NCI-H1092 treated with DMSO at 0.1 percent for 48 hours (cell line): ENCODE measurements at regions not wholly inside any gene's neighbourhood (a gene's known extent, or its start where the extent isn't known, plus 50 kb on each side); places are given as distances from the start of the nearest gene placed in this dataset.
"Not testable (repeated sequence)": the region's sequence is repeated elsewhere in the genome, so short reads cannot be mapped to it uniquely, and the experiment has no call there.

Experiments
- DNase-seq: peaks from one replicate; lab custom pipeline; 2025; lab: John Stamatoyannopoulos, UW

DNA sequence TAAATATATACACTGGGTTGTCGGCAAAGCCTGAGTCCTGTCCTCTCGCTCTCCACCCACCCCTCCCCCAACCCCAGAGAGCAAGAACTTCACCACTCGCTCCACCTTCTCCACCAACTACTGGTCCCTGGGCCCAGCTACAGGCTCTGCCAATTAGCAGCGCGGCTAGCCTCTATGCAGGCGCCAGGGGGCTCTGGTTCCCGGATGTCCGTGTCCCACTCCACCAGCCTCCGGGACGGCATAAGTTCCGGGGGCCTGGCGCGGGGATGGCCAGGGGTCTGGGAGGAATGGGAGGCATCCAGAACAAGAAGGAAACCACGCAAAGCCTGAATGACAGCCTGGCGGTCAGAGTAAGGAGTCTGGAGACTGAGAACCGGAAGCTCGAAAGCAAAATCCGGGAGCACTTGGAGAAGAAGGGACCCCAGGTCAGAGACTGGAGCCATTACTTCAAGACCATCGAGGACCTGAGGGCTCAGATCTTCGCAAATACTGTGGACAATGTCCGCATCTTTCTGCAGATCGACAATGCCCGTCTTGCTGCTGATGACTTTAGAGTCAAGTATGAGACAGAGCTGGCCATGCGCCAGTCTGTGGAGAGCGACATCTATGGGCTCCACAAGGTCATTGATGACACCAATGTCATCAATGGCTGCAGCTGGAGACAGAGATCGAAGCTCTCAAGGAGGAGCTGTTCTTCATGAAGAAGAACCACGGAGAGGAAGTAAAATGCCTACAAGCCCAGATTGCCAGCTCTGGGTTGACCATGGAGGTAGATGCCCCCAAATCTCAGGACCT is 224.3 kb upstream of the ID4 start:
- DNase-seq: not testable (repeated sequence)

DNA sequence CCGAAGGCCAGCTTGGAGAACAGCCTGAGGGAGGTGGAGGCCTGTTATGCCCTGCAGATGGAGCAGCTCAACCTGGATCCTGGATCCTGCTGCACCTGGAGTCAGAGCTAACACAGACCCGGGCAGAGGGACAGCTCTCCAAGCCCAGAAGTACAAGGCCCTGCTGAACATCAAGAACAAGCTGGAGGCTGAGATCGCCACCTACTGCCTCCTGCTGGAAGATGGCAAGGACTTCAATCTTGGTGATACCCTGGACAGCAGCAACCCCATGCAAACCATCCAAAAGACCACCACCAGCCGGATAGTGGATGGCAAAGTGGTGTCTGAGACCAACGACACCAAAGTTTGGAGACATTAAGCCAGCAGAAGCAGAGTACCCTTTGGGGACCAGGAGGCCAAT is 223.5 kb upstream of the ID4 start:
- DNase-seq: no peak

DNA sequence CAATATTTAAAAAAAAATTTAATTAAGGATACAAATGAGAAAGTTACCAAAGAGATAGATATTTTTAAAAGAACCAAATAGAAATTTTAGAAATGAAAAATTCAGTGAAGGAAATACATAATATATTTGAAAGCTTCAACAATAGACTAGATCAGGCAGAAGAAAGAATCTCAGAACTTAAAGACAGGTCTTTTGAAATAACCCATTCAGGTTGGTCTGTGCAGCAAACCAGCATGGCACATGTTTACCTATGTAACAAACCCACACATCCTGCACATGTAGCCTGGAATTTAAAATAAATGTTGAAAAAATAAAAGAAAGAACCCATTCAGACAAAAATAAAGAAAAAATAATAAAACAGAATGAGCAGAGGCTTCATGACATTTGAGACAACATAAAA is 221.1 kb upstream of the ID4 start:
- DNase-seq: no peak

DNA sequence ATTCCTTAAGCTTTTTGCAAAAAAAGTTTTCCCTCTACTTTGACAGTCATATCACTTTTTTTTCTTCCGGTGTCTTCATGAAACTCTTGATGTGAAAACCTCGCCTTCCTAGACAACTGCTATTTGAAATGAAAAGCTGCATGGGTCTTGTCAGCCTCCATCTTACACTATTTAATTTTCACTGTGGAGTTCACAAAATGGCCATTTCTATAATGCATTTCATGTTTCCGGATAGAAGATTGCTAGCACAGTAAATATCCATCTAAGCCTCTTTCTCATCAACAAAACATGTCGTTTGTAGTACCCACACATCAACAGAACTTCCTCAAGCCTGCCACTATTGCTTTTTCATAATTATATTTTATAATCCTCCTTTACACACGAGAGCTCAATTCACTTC is 204.9 kb upstream of the ID4 start:
- peak; percentile 86 for DNase-seq

DNA sequence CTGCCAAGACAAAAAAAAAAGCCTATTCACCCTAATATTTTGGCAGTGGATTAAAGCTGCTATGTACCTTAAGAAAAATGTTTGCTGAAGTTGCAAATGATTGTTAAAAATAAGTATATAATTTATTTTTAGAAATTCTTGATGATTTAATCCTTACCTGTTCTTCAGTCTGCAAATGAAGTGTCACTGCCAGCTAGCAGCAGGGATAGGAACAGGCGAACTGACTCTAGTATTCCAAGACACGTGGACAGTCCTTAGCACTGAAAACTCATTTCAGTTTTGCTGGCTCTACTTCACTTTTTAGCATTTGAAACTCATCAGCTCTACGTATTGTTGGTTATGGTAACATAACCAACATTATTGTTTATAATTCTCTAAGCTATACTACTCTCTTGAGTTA is 204.4 kb upstream of the ID4 start:
- DNase-seq: peak; percentile 71

DNA sequence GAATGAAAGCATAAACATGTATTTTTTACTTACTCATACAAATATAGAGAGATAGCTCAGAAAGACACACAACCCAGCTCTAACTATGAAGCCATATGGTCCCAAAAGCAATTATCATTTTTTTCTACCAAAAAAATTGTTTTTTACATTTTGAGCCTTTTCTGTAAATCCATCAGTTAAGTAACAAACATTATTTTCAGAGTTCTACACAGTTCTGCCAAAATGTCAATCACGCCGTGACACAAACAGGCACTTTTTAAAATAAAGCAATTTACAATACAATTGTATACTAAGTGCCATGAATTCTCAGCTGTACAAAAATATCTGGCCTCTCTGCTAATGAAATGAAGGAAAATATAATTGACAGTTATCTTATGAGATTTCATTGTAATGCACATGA is 201.4 kb upstream of the ID4 start:
- DNase-seq: no peak

DNA sequence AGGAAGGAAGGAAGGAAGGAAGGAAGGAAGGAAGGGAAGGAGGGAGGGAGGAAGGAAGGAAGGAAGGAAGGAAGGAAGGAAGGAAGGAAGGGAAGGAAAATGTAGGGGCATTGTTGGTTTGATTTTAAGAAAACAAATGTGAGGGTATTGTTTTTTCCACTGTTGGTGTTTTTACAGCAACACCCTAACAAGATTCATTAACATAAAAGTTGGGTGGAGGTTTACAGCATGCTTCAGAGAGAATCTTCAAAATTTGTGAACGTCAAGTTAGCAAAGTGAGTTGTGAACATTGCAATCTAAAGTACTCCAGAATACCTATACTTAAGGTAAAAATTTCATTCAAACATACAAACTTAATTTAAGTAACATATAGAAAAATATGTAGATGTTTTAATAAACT is 200.2 kb upstream of the ID4 start:
- no peak for DNase-seq

DNA sequence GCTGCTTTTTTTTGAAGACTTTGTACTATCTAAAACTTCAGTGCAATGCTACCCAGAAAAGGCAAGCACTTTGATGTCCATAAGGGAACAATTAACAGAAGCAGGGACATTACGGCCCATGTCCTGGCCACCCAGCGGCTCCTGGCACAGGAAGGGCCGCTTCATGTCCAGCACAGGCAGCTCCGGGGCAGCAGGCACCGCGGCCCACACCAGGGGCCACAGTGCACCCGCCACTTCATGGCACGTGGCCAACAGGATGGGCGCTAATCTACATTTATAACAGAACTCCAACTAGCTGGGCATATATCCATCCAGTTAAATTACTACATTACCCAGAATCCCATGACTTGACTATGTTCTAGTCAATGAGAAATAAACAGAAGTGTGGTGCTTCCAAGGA is 198.2 kb upstream of the ID4 start:
- DNase-seq: no peak

DNA sequence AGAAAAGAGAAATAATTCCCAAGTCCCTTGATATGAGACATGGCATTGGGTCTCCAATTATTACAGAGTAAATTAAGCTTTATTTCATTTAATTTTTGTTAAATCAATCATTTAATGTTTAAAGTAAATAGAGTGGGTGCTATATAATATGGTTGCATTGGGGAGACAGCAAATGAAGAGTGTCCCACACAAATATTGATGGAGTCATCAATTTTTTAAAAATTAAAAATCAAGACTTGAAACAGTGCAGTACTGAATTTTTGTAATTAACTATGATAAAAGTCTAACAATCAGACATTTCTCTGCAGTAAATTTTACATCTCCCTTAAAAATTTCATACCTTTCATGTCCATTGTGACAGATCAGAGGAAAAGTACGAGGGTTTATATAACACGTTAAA is 193.9 kb upstream of the ID4 start:
- no peak for DNase-seq

DNA sequence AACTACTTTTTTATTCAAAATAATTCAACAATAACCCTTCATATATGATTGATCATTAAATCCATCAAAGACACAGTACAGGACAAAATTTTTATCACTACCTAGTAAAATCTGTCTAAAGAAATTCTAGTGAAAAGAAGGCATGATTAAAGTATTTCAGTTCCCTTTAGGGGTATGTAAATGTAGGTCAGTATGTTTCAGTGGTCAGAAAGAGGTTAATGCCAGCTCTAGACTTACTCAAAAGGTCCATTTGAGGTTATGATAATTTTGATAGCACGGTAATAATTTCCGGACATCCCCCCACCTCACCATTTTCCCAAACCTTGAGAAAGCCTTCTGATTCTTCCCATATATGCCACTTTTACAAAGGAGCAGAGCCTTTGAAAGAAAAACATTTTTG is 193.5 kb upstream of the ID4 start:
- DNase-seq: no peak

DNA sequence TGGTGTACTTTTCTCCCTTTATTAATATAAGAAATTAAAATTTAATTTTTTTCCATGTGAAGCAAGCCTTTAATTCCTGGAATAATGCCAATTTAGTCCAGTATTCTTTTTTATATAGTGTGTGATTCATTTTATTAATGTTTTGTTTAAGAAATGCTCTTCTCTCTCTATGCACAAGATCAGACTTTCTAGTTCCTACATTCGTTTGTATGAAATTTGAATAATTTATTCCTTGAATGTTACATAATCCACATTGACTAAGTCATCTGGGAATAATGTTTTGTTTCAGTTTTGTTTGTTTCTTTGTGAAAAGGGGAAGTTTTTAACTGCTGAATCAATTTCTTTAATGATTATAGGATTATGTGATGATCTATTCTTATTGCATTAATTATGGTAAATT is 181.4 kb upstream of the ID4 start:
- no peak for DNase-seq

DNA sequence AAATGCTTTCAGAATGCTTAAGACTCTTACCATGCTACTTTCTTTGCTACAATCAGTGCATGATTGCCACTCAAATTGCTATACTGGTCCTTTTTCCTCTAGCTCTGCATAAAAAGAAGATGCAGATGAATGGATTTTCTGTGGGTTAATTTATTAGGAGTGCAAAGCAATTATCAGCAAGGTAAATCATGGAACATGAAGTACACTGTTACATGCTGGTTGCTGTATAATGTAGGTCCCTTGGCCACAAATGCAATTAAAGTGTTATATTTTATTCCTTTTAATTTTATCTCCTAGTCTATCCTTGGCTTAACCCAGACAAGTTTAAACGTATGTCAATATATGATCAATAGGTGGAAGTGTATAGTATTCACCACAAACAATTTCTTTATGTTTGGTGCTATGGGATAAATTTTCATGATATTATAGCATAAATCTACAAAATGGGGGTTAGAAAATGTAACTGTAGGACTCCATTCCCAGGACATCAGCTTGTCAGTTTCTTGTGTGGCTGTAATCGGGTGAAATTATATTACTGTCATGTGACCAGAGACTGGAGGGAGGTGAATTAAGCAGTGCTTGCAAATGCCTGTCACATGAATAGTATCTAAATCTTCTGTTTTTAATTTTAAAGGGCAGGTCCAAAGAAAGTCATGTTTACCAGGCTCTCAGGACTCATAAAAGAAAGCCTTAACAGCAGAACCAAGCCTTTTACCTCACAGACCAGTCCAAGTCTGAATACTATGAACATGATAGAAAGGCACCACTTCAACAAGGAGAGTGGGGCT is 176.9 kb upstream of the ID4 start:
- DNase-seq: no peak

DNA sequence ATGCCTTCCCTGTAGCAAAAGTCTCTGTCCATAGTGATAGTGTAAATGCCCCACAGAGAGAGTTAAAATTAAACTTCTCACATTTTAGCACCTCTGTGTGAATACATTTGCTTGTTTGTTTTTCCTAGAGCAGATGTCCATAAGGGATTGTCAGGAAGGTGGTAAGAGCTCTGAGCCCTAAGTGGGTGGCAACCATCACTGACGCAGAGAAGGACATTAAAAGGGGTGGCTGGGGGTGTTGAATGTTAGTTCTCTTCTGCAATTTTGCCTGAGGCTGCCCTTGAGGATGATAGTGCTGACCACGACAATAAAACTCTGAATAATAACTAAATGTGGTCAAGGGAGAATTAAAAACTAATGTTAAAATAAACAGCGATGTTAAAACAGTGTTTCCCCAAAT is 174.3 kb upstream of the ID4 start:
- DNase-seq: no peak

DNA sequence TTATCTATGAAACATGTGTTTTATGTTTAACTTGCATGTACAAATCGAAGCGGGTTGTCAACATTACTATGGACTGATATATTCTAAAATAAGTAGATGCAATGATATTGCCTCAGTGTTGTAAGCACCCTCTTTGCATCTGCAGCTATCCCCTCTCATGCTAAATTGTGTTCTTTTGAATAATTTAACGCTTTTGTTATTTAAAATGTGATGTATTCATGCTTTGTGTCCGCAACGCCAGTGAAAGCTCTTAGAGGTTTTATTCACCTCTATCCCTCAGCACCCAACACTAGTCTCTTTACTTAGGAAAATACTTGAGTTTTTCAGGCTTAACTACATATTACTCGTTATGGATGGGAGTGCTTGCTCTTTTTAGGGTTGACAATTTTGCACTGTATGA is 173.7 kb upstream of the ID4 start:
- DNase-seq: no peak

DNA sequence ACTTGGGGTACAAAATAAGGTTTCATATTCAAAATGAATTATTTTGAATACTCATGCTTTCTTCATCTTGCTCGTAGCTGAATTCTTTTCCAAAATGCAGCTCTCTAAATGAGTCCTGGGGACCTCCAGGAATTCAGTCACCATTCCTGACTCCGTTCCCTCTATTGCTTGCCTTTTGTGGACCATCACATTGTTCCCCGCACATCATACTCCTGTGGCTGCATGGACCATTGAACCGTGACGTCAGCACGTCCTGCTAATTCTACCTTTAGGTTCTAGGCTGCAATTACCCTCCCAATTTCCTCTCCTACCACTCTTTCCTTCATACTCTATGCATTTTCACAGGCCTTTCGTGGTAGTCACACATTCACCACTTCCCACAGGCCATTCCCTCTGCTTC is 173.1 kb upstream of the ID4 start:
- DNase-seq: no peak

DNA sequence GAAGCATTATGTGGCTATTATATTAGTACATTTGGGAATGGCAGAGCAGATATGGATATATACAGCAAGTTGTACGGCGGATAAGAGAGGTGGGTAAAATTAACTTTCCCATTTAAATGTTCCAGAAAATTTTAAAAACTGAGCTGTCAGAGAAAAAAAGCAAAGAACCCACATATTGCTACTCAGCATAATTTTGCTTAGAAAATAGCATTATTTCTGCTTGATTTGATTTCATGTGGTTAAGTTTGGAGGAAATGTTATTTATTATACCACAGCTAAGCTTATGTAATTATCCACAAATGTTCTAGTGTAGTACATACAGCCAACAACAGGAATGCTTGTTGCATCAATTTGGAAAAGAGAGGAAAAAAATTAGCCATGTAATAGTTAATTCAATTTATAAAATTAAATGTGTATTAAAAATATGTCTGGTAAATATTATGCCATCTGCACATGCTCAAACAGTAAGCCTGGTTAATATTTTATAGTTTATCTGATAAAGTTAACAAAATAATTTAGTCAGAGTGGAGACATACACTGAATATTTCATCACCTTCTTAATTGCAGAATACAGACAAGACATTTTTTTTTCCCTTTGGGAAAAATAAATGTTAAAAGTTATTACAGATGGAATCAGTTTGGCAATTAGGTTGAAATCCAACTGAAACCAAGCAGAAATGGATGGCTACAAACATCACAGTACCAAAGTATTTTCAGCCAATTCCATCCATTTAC is 172.1 kb upstream of the ID4 start:
- no peak for DNase-seq

DNA sequence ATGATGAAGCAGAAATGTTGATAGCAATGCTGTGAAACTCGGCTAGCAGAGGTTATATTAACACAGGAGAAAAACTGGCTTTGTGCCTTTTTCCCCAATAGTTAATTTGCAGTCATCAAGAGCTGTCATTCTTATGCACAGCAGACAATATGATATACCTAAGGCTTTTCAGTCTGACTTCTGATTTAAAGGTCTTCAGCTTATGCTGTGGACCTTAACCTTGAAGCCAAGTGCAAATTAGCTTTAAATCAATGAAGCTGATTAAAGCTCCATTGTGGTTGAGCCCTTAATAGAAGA is 171.6 kb upstream of the ID4 start:
- no peak for DNase-seq

DNA sequence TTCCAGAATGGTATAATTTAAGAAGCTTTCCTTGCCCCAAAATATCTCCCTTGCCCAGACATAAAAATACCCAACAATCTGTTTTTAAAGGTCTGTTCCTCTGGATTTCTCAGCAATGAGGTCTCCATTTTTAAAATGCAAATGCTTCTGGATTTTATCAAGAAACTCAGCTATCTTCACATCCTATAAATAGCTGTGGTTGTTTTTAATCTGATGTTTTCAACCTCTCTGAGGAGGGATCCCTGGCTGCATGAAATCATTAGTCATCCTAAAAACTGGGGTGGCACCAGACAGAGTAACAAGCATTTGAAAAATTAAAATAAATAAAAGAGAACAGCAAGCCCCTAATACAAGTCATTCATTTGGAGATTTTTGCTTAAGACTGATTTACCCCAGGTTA is 168.5 kb upstream of the ID4 start:
- DNase-seq: no peak

DNA sequence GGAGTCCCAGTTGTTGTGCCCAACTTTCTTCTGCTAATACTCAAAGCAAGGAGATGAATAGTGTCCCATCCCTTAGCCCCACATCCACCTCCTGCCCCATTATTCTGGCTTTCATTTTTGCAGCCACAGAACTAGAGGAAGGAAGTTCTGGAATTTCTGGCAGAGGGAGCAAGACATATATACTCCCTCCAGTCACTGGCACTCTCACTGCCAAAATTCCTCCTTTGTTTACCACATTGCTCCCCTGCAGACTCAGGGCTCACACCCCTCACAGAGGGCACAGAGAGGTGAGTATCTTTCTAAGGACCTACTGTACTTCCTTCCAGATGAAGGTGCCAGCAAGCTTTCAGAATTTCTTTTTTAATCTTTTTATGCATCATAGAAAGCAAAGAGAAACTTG is 168.0 kb upstream of the ID4 start:
- no peak for DNase-seq

DNA sequence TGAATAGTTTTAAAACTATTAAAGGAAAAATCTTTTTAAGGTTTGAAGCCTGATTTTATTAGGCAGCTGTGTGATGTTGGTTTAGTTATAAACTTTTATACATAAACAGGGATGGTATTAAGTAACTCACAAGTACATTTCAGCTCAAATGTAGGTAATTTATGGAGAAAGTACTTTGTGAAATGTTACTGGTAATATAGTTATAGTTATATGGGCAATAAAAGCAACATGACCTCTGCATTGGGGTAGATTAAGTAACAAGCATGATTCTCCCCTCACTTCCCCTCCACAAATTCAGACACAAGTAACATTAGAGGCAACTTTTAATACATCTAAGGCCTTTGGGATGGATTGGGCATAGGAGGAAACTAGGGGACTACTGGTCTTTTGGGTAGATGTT is 154.3 kb upstream of the ID4 start:
- DNase-seq: no peak

DNA sequence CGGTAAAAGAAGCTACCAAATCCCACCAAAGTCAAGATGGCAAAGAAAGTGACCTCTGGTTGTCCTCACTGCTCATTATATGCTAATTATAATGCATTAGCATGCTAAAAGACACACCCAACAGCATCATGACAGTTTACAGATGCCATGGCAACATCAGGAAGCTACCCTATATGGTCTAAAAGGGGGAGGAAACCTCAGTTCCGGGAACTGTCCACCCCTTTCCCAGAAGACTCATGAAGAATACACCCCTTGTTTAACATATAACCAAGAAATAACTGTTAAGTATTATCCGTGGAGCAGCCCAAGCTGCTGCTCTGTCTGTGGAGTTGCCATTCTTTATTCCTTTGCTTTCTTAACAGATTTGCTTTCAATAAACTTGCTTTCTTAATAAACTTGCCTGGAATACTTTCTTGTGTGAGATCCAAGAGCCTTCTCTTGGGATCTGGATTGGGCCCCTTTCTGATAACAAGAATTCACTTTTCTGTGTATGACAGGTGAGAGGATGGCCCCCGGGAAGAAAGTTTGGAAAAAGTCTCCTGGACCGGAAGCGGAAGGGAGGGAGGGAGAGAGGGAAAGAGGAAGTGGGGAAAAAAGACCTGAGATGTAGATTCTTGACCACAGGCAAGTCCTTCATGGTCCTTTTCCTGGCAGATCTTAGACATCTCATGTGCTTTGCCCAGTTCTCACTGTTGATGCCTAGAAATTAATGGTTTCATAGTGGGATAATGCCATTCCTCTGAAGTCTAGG is 146.7 kb upstream of the ID4 start:
- no peak for DNase-seq

DNA sequence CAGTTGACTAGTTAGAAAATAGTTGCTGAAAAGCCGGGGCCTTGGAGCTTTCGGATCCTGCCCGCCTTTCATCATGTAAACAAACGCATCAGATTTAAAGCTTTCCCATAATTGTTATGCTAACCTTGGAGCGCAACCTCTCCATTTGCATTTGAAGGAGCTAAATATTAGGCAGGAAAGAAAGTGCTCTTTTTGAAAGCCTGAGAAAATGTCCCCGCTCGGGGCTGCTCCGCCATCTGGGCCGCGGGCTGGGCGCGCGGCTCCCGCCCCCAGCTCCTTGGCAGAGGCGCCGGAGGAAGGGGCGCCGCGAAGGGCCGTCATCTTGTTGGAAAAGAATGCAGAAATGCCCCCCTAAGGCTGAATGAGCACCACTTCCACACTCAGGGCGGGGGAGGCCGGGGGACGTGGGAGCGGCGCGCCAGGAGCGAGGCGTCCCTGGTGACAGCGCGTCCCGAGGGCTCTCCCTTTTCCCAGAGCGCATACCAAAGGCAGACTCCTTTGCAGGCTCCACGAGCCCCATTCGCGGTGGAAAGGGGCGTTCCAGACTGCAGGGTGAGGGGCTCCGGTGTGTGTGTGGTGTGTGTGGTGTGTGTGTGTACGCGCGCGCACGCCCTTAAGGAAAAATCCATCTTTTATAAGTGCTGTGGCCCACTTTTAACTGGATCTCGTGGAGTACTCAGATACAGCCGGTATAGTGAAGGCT is 145.6 kb upstream of the ID4 start:
- no peak for DNase-seq
